Lower leg skin (tissue), 4 donors: ENCODE measurements at regions not wholly inside any gene's neighbourhood (a gene's known extent, or its start where the extent isn't known, plus 50 kb on each side); places are given as distances from the start of the nearest gene placed in this dataset.

Experiments used
- DNase-seq, 2 donors: peaks; one replicate each; pipeline ENCODE4 v3.0.0-alpha.2; 2019; ENCODE audit warnings: low spot score in 2 of 2
- H3K4me3 ChIP-seq: fragments of 200-600 bp; sonication (generic); 2 replicates; pipeline ENCODE4 v1.5.1; 2017; ENCODE audit warnings: mild to moderate bottlenecking, low read depth; ENCODE audit not compliant: poor library complexity, severe bottlenecking
- POLR2A ChIP-seq, 2 donors: fragments of 450-650 bp; IDR thresholded peaks; one replicate each; pipeline ENCODE4 v1.6.1; 2016 to 2017; ENCODE audit warnings: antibody characterized with exemption in 2 of 2, mild to moderate bottlenecking in 1 of 2, moderate library complexity in 1 of 2
- WGBS, 2 donors: methylation state at CpG; one replicate each; pipeline ENCODE4 v1.1.5; 2018; 5-methylcytosine and 5-hydroxymethylcytosine counted together
- intact Hi-C: fragments of 100-400 bp; cut with DNase I; formaldehyde crosslinking; loops from one replicate; pipeline ENCODE4 v1.15.0; 2023; ENCODE audit warnings: low total_unique reads
- TF ChIP-seq, protein P1 (sequence below), 3 donors: fragments of 450-650 bp; IDR thresholded peaks; one replicate each; pipeline ENCODE4 v1.5.1; 2016; ENCODE audit warnings: antibody characterized with exemption in 3 of 3, mild to moderate bottlenecking in 3 of 3, moderate library complexity in 2 of 3

DNA sequence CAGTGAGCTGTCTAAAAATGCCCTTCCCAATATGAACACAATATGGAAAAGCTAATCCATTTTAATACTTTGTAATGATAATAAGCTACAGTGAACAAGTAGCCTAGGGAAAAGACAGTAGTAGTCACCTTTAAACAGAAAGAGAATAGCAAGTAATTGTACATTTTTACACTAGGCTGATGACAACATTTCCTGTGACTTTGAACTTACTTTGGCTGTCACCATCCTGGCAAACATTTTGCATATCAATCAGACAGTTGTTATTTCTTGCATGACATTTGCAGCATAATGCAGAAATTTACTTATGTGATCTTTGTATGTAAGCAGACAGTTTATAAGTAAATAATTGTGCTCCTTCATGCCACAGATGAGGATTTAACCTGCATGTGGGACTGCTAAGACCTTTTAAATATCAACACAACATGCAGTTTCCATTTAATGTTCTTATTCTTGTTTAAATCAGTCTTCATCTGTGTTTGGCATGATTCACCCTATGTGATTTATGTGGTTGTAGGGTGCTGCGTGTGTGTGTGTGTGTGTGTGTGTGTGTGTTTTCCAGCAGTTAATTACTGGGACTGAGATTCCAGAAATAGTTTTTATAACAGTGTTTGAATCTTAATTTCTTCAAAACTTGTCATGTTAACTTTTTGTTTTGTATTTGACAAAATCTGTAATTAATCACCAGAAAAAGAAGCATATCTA lies 997.1 kb upstream of the ARRDC3 start:
- no peak for TF ChIP-seq POLR2A (IDR thresholded peaks at IDR 0.05)
- TF ChIP-seq, protein P1, sequence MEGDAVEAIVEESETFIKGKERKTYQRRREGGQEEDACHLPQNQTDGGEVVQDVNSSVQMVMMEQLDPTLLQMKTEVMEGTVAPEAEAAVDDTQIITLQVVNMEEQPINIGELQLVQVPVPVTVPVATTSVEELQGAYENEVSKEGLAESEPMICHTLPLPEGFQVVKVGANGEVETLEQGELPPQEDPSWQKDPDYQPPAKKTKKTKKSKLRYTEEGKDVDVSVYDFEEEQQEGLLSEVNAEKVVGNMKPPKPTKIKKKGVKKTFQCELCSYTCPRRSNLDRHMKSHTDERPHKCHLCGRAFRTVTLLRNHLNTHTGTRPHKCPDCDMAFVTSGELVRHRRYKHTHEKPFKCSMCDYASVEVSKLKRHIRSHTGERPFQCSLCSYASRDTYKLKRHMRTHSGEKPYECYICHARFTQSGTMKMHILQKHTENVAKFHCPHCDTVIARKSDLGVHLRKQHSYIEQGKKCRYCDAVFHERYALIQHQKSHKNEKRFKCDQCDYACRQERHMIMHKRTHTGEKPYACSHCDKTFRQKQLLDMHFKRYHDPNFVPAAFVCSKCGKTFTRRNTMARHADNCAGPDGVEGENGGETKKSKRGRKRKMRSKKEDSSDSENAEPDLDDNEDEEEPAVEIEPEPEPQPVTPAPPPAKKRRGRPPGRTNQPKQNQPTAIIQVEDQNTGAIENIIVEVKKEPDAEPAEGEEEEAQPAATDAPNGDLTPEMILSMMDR (IDR thresholded peaks at IDR 0.05): no peak
- intact Hi-C loops: no loop called here
- no peak for DNase-seq
- no peak overlapping the region for H3K4me3 ChIP-seq
- 14 to 27% methylated on average over 1 of the region's 1 CpG for WGBS, 2 donors

DNA sequence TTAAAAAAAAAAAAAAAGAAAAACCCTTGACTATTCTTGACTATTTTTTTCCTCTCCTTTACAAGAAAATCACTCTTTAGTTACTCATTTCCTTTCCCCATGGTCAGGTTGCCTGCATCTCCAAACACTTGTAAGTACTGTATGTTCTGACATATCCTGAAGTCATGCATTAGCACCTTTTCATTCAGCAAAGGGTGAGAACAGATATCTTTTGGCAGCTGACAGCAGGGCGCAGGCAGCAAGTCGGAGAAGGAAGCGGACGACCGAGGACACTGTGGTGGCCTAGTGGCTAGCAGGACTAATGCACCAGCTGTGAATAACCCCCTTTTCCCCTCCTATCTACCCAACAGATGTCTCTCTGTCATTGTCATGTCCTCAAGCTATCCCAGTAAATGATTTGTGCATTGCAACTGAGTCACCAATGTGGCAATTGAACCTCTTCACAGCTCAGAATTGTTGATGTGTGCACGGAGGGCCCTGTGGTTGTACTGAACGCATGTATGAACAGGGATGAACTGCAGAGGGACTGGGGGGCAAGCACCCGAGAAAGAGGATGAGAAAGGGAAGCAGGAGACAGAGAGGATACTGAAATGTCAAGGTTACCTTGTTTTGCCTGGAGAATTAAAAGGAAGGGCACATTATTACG lies 996.0 kb upstream of the ARRDC3 start:
- no peak for TF ChIP-seq POLR2A (IDR thresholded peaks at IDR 0.05)
- TF ChIP-seq, protein P1 (IDR thresholded peaks at IDR 0.05): no peak
- no peak overlapping the region for H3K4me3 ChIP-seq
- WGBS, 2 donors: 66% methylated on average over 9 of the region's 9 CpGs
- intact Hi-C loops: no loop called here
- DNase-seq: no peak

DNA sequence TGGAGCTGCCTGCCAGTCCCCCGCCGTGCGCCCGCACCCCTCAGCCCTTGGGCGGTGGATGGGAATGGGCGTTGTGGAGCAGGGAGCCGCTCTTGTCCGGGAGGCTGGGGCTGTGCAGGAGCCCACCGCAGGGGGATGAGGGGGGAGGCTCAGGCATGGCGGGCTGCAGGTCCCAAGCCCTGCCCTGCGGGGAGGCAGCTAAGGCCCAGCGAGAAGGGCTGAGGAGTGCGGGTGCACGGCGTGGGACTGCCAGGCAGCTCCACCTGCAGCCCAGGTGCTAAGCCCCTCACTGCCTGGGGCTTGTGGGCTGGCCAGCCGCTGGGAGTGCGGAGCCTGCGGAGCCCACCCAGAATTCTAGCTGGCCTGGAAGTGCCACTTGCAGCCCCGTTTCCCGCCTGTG lies 991.7 kb upstream of the ARRDC3 start:
- TF ChIP-seq, protein P1 (IDR thresholded peaks at IDR 0.05): no peak
- TF ChIP-seq POLR2A (IDR thresholded peaks at IDR 0.05): no peak
- WGBS, 2 donors: 97 to 98% methylated on average over 12 to 20 of the region's 20 CpGs
- intact Hi-C loops: no loop called here
- DNase-seq: no peak
- no peak overlapping the region for H3K4me3 ChIP-seq

DNA sequence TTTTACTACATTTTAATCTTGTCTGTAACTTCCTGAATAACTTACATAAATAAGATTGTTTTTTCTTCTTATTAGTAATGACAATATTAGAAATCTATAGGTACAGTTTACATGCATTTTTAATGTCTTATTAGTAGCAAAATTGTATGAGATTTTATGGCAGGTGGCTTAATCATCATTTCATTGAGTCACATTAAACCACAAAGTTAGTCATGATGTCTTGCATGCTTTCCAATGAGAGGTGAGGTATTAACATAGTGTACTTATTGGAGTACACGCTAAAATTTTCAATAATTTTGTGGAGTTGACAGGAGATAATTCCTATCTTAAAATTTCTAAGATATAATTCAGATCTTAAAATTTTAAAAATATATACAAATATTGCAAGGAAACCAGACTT lies 989.6 kb upstream of the ARRDC3 start:
- no peak for TF ChIP-seq POLR2A (IDR thresholded peaks at IDR 0.05)
- TF ChIP-seq, protein P1 (IDR thresholded peaks at IDR 0.05): no peak
- DNase-seq: no peak
- intact Hi-C loops: no loop called here
- no peak overlapping the region for H3K4me3 ChIP-seq
- 94 to 100% methylated on average over 1 of the region's 1 CpG for WGBS, 2 donors

DNA sequence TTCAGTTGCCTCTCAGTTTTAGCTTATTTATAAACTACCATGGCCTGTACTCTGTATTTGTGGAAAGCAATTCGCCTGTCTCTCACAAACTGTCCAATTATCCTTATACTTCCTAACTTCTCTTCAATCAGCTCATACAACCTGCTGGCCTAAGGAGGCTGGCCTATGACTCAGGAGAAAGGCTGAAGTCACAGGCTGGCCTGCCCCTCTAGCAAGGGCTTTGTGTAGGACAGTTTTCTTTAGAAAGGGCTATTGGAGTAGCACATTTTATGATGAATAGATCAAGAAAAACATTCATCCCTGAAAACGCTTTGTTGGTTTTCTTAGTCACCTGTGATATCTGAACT lies 988.7 kb upstream of the ARRDC3 start:
- H3K4me3 ChIP-seq: no peak overlapping the region
- intact Hi-C loops: no loop called here
- DNase-seq: no peak
- TF ChIP-seq POLR2A (IDR thresholded peaks at IDR 0.05): no peak
- TF ChIP-seq, protein P1 (IDR thresholded peaks at IDR 0.05): no peak
- WGBS, 2 donors: 88 to 89% methylated on average over 2 of the region's 2 CpGs
